NCI-H146 treated with DMSO at 0.1 percent for 48 hours (cell line): ENCODE measurements at regions not wholly inside any gene's neighbourhood (a gene's known extent, or its start where the extent isn't known, plus 50 kb on each side); places are given as distances from the start of the nearest gene placed in this dataset.

Source experiments
- DNase-seq: peaks from one replicate; lab custom pipeline; 2025; ENCODE audit not compliant: unreplicated experiment; lab: John Stamatoyannopoulos, UW

- no peak for DNase-seq
These were observed 498.0 kb upstream of the CFAP20DC start for GRCh38 chr3:59547874-59548273.

- DNase-seq: no peak
These were observed 496.7 kb upstream of the CFAP20DC start for GRCh38 chr3:59546522-59546921.

GRCh38 chr3:59545374-59545773, 495.5 kb upstream of the CFAP20DC start:
- peak; percentile 69 for DNase-seq

- no peak for DNase-seq
These were observed 492.5 kb upstream of the CFAP20DC start for GRCh38 chr3:59542276-59542675.

GRCh38 chr3:59540696-59541095, 490.9 kb upstream of the CFAP20DC start:
- DNase-seq: no peak

- peak; percentile 68 for DNase-seq
These were observed 490.4 kb upstream of the CFAP20DC start for GRCh38 chr3:59540241-59540640.

- peak; percentile 7 for DNase-seq
These were observed 489.1 kb upstream of the CFAP20DC start for GRCh38 chr3:59538753-59539432.

- no peak for DNase-seq
These were observed 486.0 kb upstream of the CFAP20DC start for GRCh38 chr3:59535791-59536221.

GRCh38 chr3:59531994-59532393, 482.2 kb upstream of the CFAP20DC start:
- no peak for DNase-seq

- peak; percentile 4 for DNase-seq
These were observed 481.4 kb upstream of the CFAP20DC start for GRCh38 chr3:59531066-59531745.

GRCh38 chr3:59528251-59528650, 478.4 kb upstream of the CFAP20DC start:
- no peak for DNase-seq

GRCh38 chr3:59527493-59527892, 477.7 kb upstream of the CFAP20DC start:
- no peak for DNase-seq

GRCh38 chr3:59526999-59527398, 477.2 kb upstream of the CFAP20DC start:
- DNase-seq: no peak

GRCh38 chr3:59522550-59522949, 472.7 kb upstream of the CFAP20DC start:
- DNase-seq: no peak

GRCh38 chr3:59519094-59519493, 469.3 kb upstream of the CFAP20DC start:
- no peak for DNase-seq

GRCh38 chr3:59518283-59519055, 468.6 kb upstream of the CFAP20DC start:
- DNase-seq: peak; percentile 38

GRCh38 chr3:59517388-59517787, 467.6 kb upstream of the CFAP20DC start:
- DNase-seq: peak; percentile 34

- peak; percentile 0 for DNase-seq
These were observed 466.1 kb upstream of the CFAP20DC start for GRCh38 chr3:59515966-59516365.

- DNase-seq: no peak
These were observed 465.1 kb upstream of the CFAP20DC start for GRCh38 chr3:59514865-59515482.

- no peak for DNase-seq
These were observed 463.7 kb upstream of the CFAP20DC start for GRCh38 chr3:59513570-59513969.

GRCh38 chr3:59512066-59512465, 462.2 kb upstream of the CFAP20DC start:
- DNase-seq: no peak
